ENCODE measurements at regions not wholly inside any gene's neighbourhood (a gene's known extent, or its start where the extent isn't known, plus 50 kb on each side); places are given as distances from the start of the nearest gene placed in this dataset.

DNA sequence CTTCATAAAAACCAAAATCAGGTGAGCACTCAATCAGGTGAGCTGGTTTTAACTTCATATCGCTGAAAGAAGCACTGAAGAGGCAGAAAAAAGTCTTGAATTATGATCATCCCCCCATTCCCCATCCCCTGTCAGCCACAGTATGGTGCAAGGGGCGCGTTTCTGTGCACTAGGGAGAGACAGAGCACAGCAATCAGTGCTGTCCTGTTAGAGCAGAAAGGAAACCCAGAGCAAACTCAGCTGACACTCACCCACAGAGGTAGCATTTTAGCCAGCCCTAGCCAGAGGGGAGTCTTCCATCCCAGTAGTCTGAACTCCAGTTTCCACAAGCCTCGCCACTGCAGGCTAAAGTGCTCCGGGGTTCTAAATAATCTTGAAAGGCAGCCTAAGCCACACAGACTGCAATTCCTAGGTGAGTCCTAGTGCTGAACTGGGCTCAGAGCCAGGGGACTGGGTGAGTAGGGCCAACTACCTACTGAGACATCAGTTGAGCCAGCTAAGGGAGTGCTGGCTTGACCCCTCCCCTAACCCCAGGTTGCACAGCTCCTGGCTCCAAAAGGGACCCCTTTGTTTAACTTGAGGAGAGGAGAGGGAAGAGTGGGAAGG lies 1352.6 kb upstream of the GJE1 start:
- H3K9me3 ChIP-seq (ENCODE audit: control insufficient read depth, insufficient read depth, low read depth, low read length): no peaks in the 10 kb centered on the region
- H3K4me1 ChIP-seq (ENCODE audit: control insufficient read depth, insufficient read depth, low read length): no peaks in the 10 kb centered on the region
- no peak overlapping the region for H3K4me3 ChIP-seq (ENCODE audit: low read depth, low read length)
- no peaks in the 10 kb centered on the region for H3K36me3 ChIP-seq (ENCODE audit: control insufficient read depth, insufficient read depth, low read length)
- no peak overlapping the region for H3K9ac ChIP-seq (ENCODE audit: low read length)
- H3K27me3 ChIP-seq (ENCODE audit: control insufficient read depth, insufficient read depth, low read length): no peaks in the 10 kb centered on the region
- H3K27ac ChIP-seq (ENCODE audit: low read depth, low read length): no peak overlapping the region

DNA sequence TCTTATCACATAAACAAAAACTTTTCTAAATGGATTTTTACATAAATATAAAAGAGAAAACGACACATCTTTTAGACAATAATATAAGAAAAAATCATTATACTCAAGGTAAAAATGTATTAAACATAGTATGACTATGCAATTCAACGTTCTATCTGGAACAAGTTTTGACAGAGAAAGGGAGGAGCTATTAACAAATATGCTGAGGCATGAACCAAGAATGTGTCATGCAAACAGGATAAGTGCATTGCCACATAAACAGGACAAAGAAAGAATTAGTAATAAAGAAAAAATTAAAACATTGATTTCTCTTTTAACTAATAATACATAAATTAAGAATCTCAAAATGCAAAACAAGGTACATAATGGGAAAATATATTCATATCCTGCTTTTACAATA lies 1353.4 kb upstream of the GJE1 start:
- H3K27me3 ChIP-seq (ENCODE audit: control insufficient read depth, insufficient read depth, low read length): no peaks in the 10 kb centered on the region
- no peaks in the 10 kb centered on the region for H3K4me1 ChIP-seq (ENCODE audit: control insufficient read depth, insufficient read depth, low read length)
- no peak overlapping the region for H3K9ac ChIP-seq (ENCODE audit: low read length)
- no peak overlapping the region for H3K4me3 ChIP-seq (ENCODE audit: low read depth, low read length)
- H3K27ac ChIP-seq (ENCODE audit: low read depth, low read length): no peak overlapping the region
- no peaks in the 10 kb centered on the region for H3K36me3 ChIP-seq (ENCODE audit: control insufficient read depth, insufficient read depth, low read length)
- no peaks in the 10 kb centered on the region for H3K9me3 ChIP-seq (ENCODE audit: control insufficient read depth, insufficient read depth, low read depth, low read length)

DNA sequence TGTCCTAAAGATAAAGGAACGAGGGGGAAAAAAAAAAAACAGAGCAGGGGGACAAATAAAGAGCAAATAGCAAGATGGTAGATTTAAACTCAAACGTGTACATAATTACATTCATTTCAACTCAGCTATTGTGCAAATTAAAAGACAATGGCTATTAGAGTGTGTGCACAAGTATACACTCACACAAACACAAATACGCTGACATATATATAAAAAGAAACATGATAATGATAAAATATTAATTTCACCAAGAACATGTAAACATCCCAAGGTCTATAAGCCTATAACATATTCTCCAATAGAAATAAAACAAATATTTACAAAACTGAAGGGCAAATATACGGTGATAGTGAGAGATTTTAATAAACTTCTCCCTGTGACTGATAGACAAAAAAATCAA lies 1354.9 kb upstream of the GJE1 start:
- no peak overlapping the region for H3K9ac ChIP-seq (ENCODE audit: low read length)
- H3K4me3 ChIP-seq (ENCODE audit: low read depth, low read length): no peak overlapping the region
- H3K36me3 ChIP-seq (ENCODE audit: control insufficient read depth, insufficient read depth, low read length): no peaks in the 10 kb centered on the region
- H3K9me3 ChIP-seq (ENCODE audit: control insufficient read depth, insufficient read depth, low read depth, low read length): no peaks in the 10 kb centered on the region
- H3K27me3 ChIP-seq (ENCODE audit: control insufficient read depth, insufficient read depth, low read length): no peaks in the 10 kb centered on the region
- H3K4me1 ChIP-seq (ENCODE audit: control insufficient read depth, insufficient read depth, low read length): no peaks in the 10 kb centered on the region
- H3K27ac ChIP-seq (ENCODE audit: low read depth, low read length): no peak overlapping the region

DNA sequence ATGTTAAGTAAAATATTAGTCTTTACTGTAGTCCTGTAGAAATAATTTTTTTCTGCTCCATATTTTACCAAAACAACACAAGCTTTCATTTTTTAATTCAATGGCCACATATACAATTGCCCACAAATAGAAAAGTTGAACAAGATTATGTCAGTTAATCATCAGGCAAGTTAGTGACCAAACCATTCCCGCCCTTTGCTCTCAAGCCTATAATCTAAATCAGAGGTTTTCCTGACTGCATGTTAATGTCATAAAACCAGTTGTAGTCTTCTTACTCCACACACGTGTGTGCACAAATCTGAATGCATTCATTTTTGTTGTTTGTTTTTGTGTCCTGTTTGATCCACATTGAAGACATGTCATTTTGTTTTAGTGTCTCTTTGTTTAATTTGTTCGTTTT lies 1357.7 kb upstream of the GJE1 start:
- no peaks in the 10 kb centered on the region for H3K27me3 ChIP-seq (ENCODE audit: control insufficient read depth, insufficient read depth, low read length)
- no peaks in the 10 kb centered on the region for H3K36me3 ChIP-seq (ENCODE audit: control insufficient read depth, insufficient read depth, low read length)
- no peak overlapping the region for H3K4me3 ChIP-seq (ENCODE audit: low read depth, low read length)
- peaks cover 9% of the 10 kb centered on the region for H3K9me3 ChIP-seq (ENCODE audit: control insufficient read depth, insufficient read depth, low read depth, low read length)
- no peak overlapping the region for H3K9ac ChIP-seq (ENCODE audit: low read length)
- H3K4me1 ChIP-seq (ENCODE audit: control insufficient read depth, insufficient read depth, low read length): no peaks in the 10 kb centered on the region
- H3K27ac ChIP-seq (ENCODE audit: low read depth, low read length): no peak overlapping the region

DNA sequence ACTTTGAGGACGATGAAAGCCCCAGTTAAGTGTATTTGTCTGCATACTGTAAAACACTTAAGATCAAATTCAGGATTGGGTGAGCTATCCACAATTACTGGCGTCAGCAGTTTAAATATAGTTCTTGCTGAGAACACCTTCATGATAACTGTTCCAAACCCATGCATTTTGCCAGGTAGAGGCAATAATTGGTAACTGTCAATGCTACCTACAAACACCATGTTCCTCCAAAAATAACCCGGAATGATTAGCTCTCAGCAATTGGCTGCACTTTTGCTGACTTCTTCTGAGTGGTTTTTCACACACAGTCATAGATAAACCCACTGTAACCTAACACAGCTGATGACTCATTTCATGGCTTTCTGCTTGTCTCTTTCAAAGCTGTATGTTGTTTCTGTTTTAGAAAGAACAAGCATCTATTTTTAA lies 1358.6 kb upstream of the GJE1 start:
- H3K27me3 ChIP-seq (ENCODE audit: control insufficient read depth, insufficient read depth, low read length): no peaks in the 10 kb centered on the region
- no peaks in the 10 kb centered on the region for H3K4me1 ChIP-seq (ENCODE audit: control insufficient read depth, insufficient read depth, low read length)
- H3K9me3 ChIP-seq (ENCODE audit: control insufficient read depth, insufficient read depth, low read depth, low read length): peaks cover 9% of the 10 kb centered on the region
- H3K4me3 ChIP-seq (ENCODE audit: low read depth, low read length): no peak overlapping the region
- H3K36me3 ChIP-seq (ENCODE audit: control insufficient read depth, insufficient read depth, low read length): no peaks in the 10 kb centered on the region
- no peak overlapping the region for H3K27ac ChIP-seq (ENCODE audit: low read depth, low read length)
- H3K9ac ChIP-seq (ENCODE audit: low read length): no peak overlapping the region

DNA sequence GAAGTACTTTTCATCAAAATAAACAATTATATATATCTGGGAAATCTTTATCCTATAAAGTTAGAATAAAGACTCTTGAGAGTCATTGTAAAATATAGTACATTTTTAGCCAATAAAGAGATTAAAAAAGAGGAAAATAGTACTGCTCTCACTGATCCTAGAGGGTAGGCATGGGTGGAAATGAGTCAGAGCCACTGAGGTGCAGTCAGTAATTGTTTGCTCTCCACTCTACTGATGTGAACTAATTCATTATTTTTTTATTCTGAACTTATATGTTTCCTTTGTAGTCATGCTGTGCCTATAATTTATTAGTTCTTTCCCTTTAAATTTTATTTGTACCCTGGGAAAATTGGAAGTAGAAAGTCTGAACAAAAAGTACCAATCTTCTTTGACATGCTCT lies 1359.4 kb upstream of the GJE1 start:
- no peaks in the 10 kb centered on the region for H3K4me1 ChIP-seq (ENCODE audit: control insufficient read depth, insufficient read depth, low read length)
- H3K4me3 ChIP-seq (ENCODE audit: low read depth, low read length): no peak overlapping the region
- H3K27ac ChIP-seq (ENCODE audit: low read depth, low read length): no peak overlapping the region
- H3K36me3 ChIP-seq (ENCODE audit: control insufficient read depth, insufficient read depth, low read length): no peaks in the 10 kb centered on the region
- H3K27me3 ChIP-seq (ENCODE audit: control insufficient read depth, insufficient read depth, low read length): no peaks in the 10 kb centered on the region
- H3K9me3 ChIP-seq (ENCODE audit: control insufficient read depth, insufficient read depth, low read depth, low read length): peaks cover 11% of the 10 kb centered on the region
- no peak overlapping the region for H3K9ac ChIP-seq (ENCODE audit: low read length)

DNA sequence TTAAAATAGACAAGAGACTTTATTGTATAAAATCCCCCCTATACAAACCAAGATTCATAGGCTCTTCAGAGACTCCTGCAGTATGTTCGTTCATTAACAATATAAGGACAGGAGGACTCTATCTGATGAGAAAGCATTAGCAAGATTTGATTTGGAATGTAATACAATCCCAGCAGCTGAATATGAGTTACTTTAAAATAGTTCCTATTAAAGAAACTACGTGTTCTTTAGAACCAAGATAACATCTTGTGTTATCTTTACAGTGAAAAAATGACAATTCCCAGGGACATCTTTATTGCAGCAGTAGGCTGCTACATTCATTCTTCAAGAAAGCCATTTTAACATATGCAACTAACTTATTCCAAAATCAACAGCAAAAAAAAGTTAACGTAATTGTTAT lies 1360.1 kb upstream of the GJE1 start:
- H3K27ac ChIP-seq (ENCODE audit: low read depth, low read length): no peak overlapping the region
- H3K4me3 ChIP-seq (ENCODE audit: low read depth, low read length): no peak overlapping the region
- no peaks in the 10 kb centered on the region for H3K27me3 ChIP-seq (ENCODE audit: control insufficient read depth, insufficient read depth, low read length)
- H3K36me3 ChIP-seq (ENCODE audit: control insufficient read depth, insufficient read depth, low read length): no peaks in the 10 kb centered on the region
- peaks cover 18% of the 10 kb centered on the region for H3K9me3 ChIP-seq (ENCODE audit: control insufficient read depth, insufficient read depth, low read depth, low read length)
- no peaks in the 10 kb centered on the region for H3K4me1 ChIP-seq (ENCODE audit: control insufficient read depth, insufficient read depth, low read length)
- no peak overlapping the region for H3K9ac ChIP-seq (ENCODE audit: low read length)

DNA sequence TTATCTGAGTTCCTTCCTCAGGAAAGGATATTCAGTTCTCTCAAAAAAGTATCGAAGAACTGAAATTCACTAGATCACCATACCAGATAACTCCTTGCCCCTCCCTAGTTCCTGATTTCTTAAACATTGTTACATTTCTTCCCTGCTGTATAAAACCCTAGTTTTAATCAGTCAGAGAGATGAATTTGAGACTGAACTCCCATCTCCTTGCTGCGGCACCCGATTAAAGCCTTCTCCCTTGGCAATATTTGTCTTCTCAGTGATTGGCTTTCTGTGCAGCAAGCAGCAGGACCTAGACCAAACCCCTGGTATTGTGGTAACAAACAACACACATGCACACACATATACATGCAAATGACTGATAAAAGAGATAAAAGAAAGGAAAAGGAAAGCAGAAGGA lies 1364.6 kb upstream of the GJE1 start:
- Histone ChIP-seq H3K4me3 (ENCODE audit: low read depth, low read length) (no peak overlapping the region), H3K9ac (ENCODE audit: low read length) (no peak overlapping the region), H3K27ac (ENCODE audit: low read depth, low read length) (no peak overlapping the region), H3K4me1 (ENCODE audit: control insufficient read depth, insufficient read depth, low read length) (no peaks in the 10 kb centered on the region), H3K27me3 (ENCODE audit: control insufficient read depth, insufficient read depth, low read length) (no peaks in the 10 kb centered on the region), H3K36me3 (ENCODE audit: control insufficient read depth, insufficient read depth, low read length) (no peaks in the 10 kb centered on the region), H3K9me3 (ENCODE audit: control insufficient read depth, insufficient read depth, low read depth, low read length) (peaks cover 26% of the 10 kb centered on the region)

DNA sequence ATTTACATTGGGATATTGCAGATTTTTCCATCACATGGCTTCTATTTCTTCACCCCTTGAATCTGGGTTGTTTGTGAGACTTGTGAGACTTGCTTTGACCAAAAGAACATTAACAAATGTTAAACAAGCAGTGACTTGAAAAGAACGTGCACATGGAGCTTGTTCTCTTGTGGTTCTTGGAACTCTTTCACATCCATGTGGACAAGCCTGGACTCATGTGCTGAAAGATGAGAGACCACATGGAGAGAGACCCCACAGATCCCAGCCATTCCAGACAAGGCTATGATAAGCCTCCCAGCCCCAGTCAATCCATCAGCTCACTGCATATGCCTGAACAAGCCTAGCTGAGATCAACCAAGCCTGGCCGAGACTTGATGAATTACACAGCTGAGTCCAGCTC lies 1365.7 kb upstream of the GJE1 start:
- H3K27ac ChIP-seq (ENCODE audit: low read depth, low read length): no peak overlapping the region
- H3K4me3 ChIP-seq (ENCODE audit: low read depth, low read length): no peak overlapping the region
- H3K9ac ChIP-seq (ENCODE audit: low read length): no peak overlapping the region
- no peaks in the 10 kb centered on the region for H3K4me1 ChIP-seq (ENCODE audit: control insufficient read depth, insufficient read depth, low read length)
- no peaks in the 10 kb centered on the region for H3K27me3 ChIP-seq (ENCODE audit: control insufficient read depth, insufficient read depth, low read length)
- H3K36me3 ChIP-seq (ENCODE audit: control insufficient read depth, insufficient read depth, low read length): no peaks in the 10 kb centered on the region
- peaks cover 25% of the 10 kb centered on the region for H3K9me3 ChIP-seq (ENCODE audit: control insufficient read depth, insufficient read depth, low read depth, low read length)

DNA sequence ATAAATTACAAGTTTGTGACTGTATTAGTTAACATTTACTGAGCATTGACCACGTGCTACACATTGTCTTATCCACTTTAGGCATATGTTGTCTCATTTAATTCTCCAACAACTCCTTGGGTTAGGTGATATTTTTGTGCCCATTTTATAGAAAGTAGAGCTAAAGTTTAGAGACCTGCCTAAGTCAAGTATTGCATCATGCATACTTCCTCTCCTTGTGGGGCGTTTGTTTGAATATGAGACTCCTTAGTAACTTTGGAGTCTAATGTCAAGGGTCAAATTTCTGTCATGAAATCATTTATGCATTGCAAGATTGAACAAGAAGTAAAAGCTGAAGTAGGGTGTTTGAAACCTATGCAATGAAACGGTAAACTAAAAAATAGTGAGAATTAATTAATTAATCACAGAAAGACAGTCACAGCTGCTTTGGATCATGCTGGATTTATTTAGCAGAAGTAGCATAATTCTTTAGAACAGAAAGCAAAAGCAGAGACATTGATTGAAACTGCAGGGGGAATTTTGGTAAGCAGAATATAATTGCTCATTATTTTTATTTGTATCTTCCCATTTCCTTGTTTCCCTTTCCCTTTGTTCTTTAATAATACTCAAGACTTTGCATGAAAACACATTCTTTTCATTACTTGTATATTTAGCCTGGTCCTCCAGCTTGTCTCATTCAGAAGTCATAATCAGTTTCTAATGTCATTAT lies 1374.4 kb upstream of the GJE1 start:
- no peaks in the 10 kb centered on the region for H3K36me3 ChIP-seq (ENCODE audit: control insufficient read depth, insufficient read depth, low read length)
- no peaks in the 10 kb centered on the region for H3K27me3 ChIP-seq (ENCODE audit: control insufficient read depth, insufficient read depth, low read length)
- no peaks in the 10 kb centered on the region for H3K4me1 ChIP-seq (ENCODE audit: control insufficient read depth, insufficient read depth, low read length)
- 0 out of 2 replicates have a peak, but pooled peaks cover 2% of the 10 kb centered on the region for H3K9me3 ChIP-seq (ENCODE audit: control insufficient read depth, insufficient read depth, low read depth, low read length)
- H3K4me3 ChIP-seq (ENCODE audit: low read depth, low read length): no peak overlapping the region
- H3K9ac ChIP-seq (ENCODE audit: low read length): no peak overlapping the region
- no peak overlapping the region for H3K27ac ChIP-seq (ENCODE audit: low read depth, low read length)

DNA sequence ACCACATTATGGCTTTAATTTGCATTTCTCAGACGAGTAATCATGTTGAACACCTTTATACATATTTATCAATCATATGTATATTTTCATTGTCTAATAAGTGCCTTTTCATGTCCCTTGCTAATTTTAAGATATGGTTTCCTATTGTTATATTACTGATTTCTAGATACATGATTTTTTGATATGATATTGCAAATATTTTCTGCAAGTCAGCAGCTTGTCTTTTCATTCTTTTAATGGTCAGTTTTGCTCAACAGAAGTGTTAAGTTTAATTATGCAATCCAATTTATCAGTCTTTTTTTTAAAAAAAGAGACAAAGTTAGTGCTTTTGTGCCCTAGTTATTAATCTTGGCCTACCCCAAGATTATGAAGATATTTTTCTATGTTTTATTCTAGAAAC lies 1377.8 kb upstream of the CITED2 start:
- Histone ChIP-seq H3K4me1 (ENCODE audit: control insufficient read depth, insufficient read depth, low read length) (no peaks in the 10 kb centered on the region), H3K9me3 (ENCODE audit: control insufficient read depth, insufficient read depth, low read depth, low read length) (peaks cover 20% of the 10 kb centered on the region), H3K4me3 (ENCODE audit: low read depth, low read length) (no peak overlapping the region), H3K9ac (ENCODE audit: low read length) (no peak overlapping the region), H3K27ac (ENCODE audit: low read depth, low read length) (no peak overlapping the region), H3K36me3 (ENCODE audit: control insufficient read depth, insufficient read depth, low read length) (no peaks in the 10 kb centered on the region), H3K27me3 (ENCODE audit: control insufficient read depth, insufficient read depth, low read length) (no peaks in the 10 kb centered on the region)
